Endothelial cell of umbilical vein (primary cell): ENCODE measurements at regions not wholly inside any gene's neighbourhood (a gene's known extent, or its start where the extent isn't known, plus 50 kb on each side); places are given as distances from the start of the nearest gene placed in this dataset.

ENCODE experiments used
- BruUV-seq: library from RNA; stranded (reverse); fragments of 400-500 nt; replicated peaks from 2 replicates; lab custom pipeline; 2021; lab: Mats Ljungman, UMichigan
- CTCF ChIA-PET: fragments of 300-600, 350-600 bp; sonication (Branson Sonifier 250); formaldehyde crosslinking; loops from one replicate; lab custom pipeline; 2021; ENCODE audit warnings: antibody characterized with exemption, inconsistent platforms; lab: Charles Lee
- POLR2A ChIA-PET: fragments of 300-600, 350-600 bp; sonication (Branson Sonifier 250); formaldehyde crosslinking; loops from one replicate; lab custom pipeline; 2021; ENCODE audit warnings: antibody characterized with exemption, inconsistent platforms; lab: Charles Lee
- DNase-seq: peaks from one replicate; pipeline ENCODE4 v3.0.0-alpha.2; 2011; ENCODE audit warnings: low read depth, low spot score
- FAIRE-seq: peaks from 2 replicates; lab custom pipeline; 2011; peaks lifted over from hg19 to GRCh38; lab: Jason Lieb, UNC
- H2AFZ ChIP-seq: 2 replicates; pipeline ENCODE4 v1.6.0; 2012; ENCODE audit warnings: low read depth, low read length, control low read depth, inconsistent platforms
- H3K27ac ChIP-seq: 2 replicates; pipeline ENCODE4 v1.5.1; 2011; ENCODE audit warnings: low read depth, mild to moderate bottlenecking, control low read depth, low read length, moderate library complexity; ENCODE audit not compliant: insufficient read depth
- H3K27me3 ChIP-seq, 2 experiments: 2 replicates each; pipeline versions ENCODE4 v1.6.0 to v1.6.1; 2011; ENCODE audit warnings: low read length in 2 of 2, mixed read lengths in 1 of 2; ENCODE audit not compliant: control insufficient read depth in 2 of 2, insufficient read depth in 2 of 2
- H3K36me3 ChIP-seq, 2 experiments: 2 replicates in 1 of 2; 3 replicates in 1 of 2; pipeline ENCODE4 v1.5.1; 2011; ENCODE audit warnings: low read length in 2 of 2, mild to moderate bottlenecking in 1 of 2, moderate library complexity in 1 of 2; ENCODE audit not compliant: control insufficient read depth in 2 of 2, insufficient read depth in 2 of 2; ENCODE audit errors: extremely low read depth in 1 of 2
- H3K4me1 ChIP-seq: 3 replicates; pipeline ENCODE4 v1.5.1; 2011; ENCODE audit warnings: mild to moderate bottlenecking, low read length; ENCODE audit not compliant: control insufficient read depth, insufficient read depth; ENCODE audit errors: extremely low read depth
- H3K4me2 ChIP-seq: 2 replicates; pipeline ENCODE4 v1.6.1; 2011; ENCODE audit warnings: low read length, control low read depth, mixed read lengths; ENCODE audit not compliant: insufficient read depth
- H3K4me3 ChIP-seq, 3 experiments: fragments of 200-600 bp in 1 of 3; sonication (generic), shearing (Covaris generic) in 1 of 3; replicated peaks in 1 of 3; 2 replicates each; pipeline ENCODE4 v1.5.1; 2011 to 2016; ENCODE audit warnings: control low read depth in 3 of 3, low read length in 3 of 3, mild to moderate bottlenecking in 2 of 3, inconsistent platforms in 1 of 3, low read depth in 1 of 3, moderate library complexity in 1 of 3; ENCODE audit not compliant: insufficient read depth in 1 of 3
- H3K79me2 ChIP-seq: 2 replicates; pipeline ENCODE4 v1.6.0; 2012; ENCODE audit warnings: low read length, inconsistent platforms; ENCODE audit not compliant: control insufficient read depth, insufficient read depth
- H3K9ac ChIP-seq: replicated peaks from 2 replicates; pipeline ENCODE3; 2011; ENCODE audit warnings: low read length, control low read depth; ENCODE audit not compliant: insufficient read depth; ENCODE audit errors: extremely low read depth
- H3K9me1 ChIP-seq: replicated peaks from 3 replicates; pipeline ENCODE4 v1.6.0; 2011; ENCODE audit warnings: mild to moderate bottlenecking, low read length; ENCODE audit not compliant: control insufficient read depth, insufficient read depth; ENCODE audit errors: extremely low read depth
- H3K9me3 ChIP-seq: replicated peaks from 2 replicates; pipeline ENCODE4 v1.5.1; 2012; ENCODE audit warnings: low read length, inconsistent platforms; ENCODE audit not compliant: control insufficient read depth, insufficient read depth
- H4K20me1 ChIP-seq: replicated peaks from 2 replicates; pipeline ENCODE3; 2011; ENCODE audit warnings: mild to moderate bottlenecking, low read length; ENCODE audit not compliant: control insufficient read depth, insufficient read depth; ENCODE audit errors: extremely low read depth
- EZH2 ChIP-seq: IDR thresholded peaks from 2 replicates; pipeline ENCODE4 v1.6.1; 2012; ENCODE audit warnings: borderline replicate concordance, low read depth, mild to moderate bottlenecking, moderate library complexity, low read length, inconsistent platforms; ENCODE audit not compliant: severe bottlenecking
- GATA2 ChIP-seq: IDR thresholded peaks from 2 replicates; pipeline ENCODE4 v1.7.0; 2011; ENCODE audit warnings: low read depth, mild to moderate bottlenecking, moderate library complexity, mixed read lengths, low read length; ENCODE audit not compliant: insufficient read length, insufficient read depth
- JUN ChIP-seq: IDR thresholded peaks from 2 replicates; pipeline ENCODE4 v1.6.1; 2011; ENCODE audit warnings: borderline replicate concordance, low read depth; ENCODE audit not compliant: insufficient read length, insufficient read depth
- MYC ChIP-seq: IDR thresholded peaks from one replicate; pipeline ENCODE4 v1.6.1; 2011; ENCODE audit warnings: mild to moderate bottlenecking, low read depth, low read length
- POLR2A ChIP-seq: IDR thresholded peaks from 2 replicates; pipeline ENCODE4 v1.6.1; 2012; ENCODE audit warnings: low read depth, mild to moderate bottlenecking, control low read depth, low read length
- POLR2AphosphoS5 ChIP-seq: IDR thresholded peaks from 2 replicates; pipeline ENCODE4 v1.6.1; 2012; ENCODE audit warnings: low read depth, mild to moderate bottlenecking, control low read depth, low read length, moderate library complexity; ENCODE audit not compliant: insufficient read depth
- dilution Hi-C: fragments of 300-500 bp; cut with MboI; formaldehyde crosslinking; loops from one replicate; pipeline ENCODE4 v1.15.0; 2019; ENCODE audit warnings: low sequenced_read_pairs; ENCODE audit not compliant: extremely low pct_ligation_motif_present
- intact Hi-C: fragments of 100-400 bp; cut with micrococcal nuclease; formaldehyde crosslinking; loops from one replicate; pipeline ENCODE4 v1.10.0; 2022

- FAIRE-seq (no peak), DNase-seq (no peak)
- intact Hi-C loops, result no loop called here
- Histone ChIP-seq H3K9me1 (no peaks in the 10 kb centered on the region), H3K79me2 (no peaks in the 10 kb centered on the region), H3K4me2 (no peak overlapping the region), H3K27ac (no peak overlapping the region), H3K4me1 (no peaks in the 10 kb centered on the region), H3K4me3 (no peak overlapping the region), H3K9ac (no peak overlapping the region), H2AFZ (no peak overlapping the region), H3K36me3 (no peaks in the 10 kb centered on the region), H4K20me1 (no peaks in the 10 kb centered on the region), H3K9me3 (no peaks in the 10 kb centered on the region), H3K27me3 (no peaks in the 10 kb centered on the region)
- dilution Hi-C loops, result no loop called here
- TF ChIP-seq POLR2AphosphoS5 (no peak), EZH2 (no peak), JUN (no peak), POLR2A (no peak), GATA2 (no peak)
- BruUV-seq, result no TSS peak
- CTCF ChIA-PET, result no interaction called here
- POLR2A ChIA-PET, result no interaction called here
Observed at GRCh38 chr11:70913715-70914231, 338.6 kb downstream of the SHANK2 start.

GRCh38 chr11:70914496-70914895 lies 337.9 kb downstream of the SHANK2 start:
- Histone ChIP-seq H3K9ac (no peak overlapping the region), H2AFZ (no peak overlapping the region), H3K27me3 (no peaks in the 10 kb centered on the region), H3K27ac (no peak overlapping the region), H3K36me3 (no peaks in the 10 kb centered on the region), H3K4me2 (no peak overlapping the region), H3K9me3 (no peaks in the 10 kb centered on the region), H3K4me1 (no peaks in the 10 kb centered on the region), H3K9me1 (no peaks in the 10 kb centered on the region), H3K79me2 (no peaks in the 10 kb centered on the region), H3K4me3 (no peak overlapping the region), H4K20me1 (no peaks in the 10 kb centered on the region)
- CTCF ChIA-PET, result no interaction called here
- TF ChIP-seq JUN (no peak), POLR2AphosphoS5 (no peak), POLR2A (no peak), MYC (no peak)
- dilution Hi-C loops (no loop called here), intact Hi-C loops (no loop called here)
- POLR2A ChIA-PET, result no interaction called here
- no peak for FAIRE-seq
- DNase-seq, result no peak
- BruUV-seq, result no TSS peak
